GM23338 (cell line): ENCODE measurements at regions not wholly inside any gene's neighbourhood (a gene's known extent, or its start where the extent isn't known, plus 50 kb on each side); places are given as distances from the start of the nearest gene placed in this dataset.

ENCODE experiments used
- ATAC-seq: fragments of 200-7000 bp; cut with Tn5 transposase; 3 replicates; pipeline ENCODE4 v1.9.1; 2020
- DNase-seq: peaks from one replicate; pipeline ENCODE4 v3.0.0-alpha.2; 2015; ENCODE audit warnings: low spot score
- H2AFZ ChIP-seq: fragments of 200-600 bp; sonication (generic); 2 replicates; pipeline ENCODE4 v1.8.0; 2016; ENCODE audit warnings: antibody characterized with exemption, mild to moderate bottlenecking, moderate library complexity
- H3F3A ChIP-seq: fragments of 200-600 bp; sonication (generic); replicated peaks from 2 replicates; pipeline ENCODE4 v1.8.0; 2017; ENCODE audit warnings: antibody characterized with exemption, mixed run types, low read depth
- H3K27ac ChIP-seq: fragments of 200-600 bp; sonication (generic); 2 replicates; pipeline ENCODE4 v1.6.1; 2016; ENCODE audit warnings: low read depth
- H3K27me3 ChIP-seq: fragments of 200-600 bp; sonication (generic); 2 replicates; pipeline ENCODE4 v1.8.0; 2016; ENCODE audit warnings: mild to moderate bottlenecking, mixed run types, moderate library complexity; ENCODE audit not compliant: insufficient read depth
- H3K36me3 ChIP-seq: fragments of 200-600 bp; sonication (generic); 2 replicates; pipeline ENCODE4 v1.8.0; 2016; ENCODE audit warnings: mild to moderate bottlenecking; ENCODE audit not compliant: insufficient read depth
- H3K4me1 ChIP-seq: fragments of 200-600 bp; sonication (generic); 2 replicates; pipeline ENCODE4 v1.8.0; 2016; ENCODE audit warnings: mild to moderate bottlenecking, moderate library complexity; ENCODE audit not compliant: insufficient read depth
- H3K4me2 ChIP-seq: fragments of 200-600 bp; sonication (generic); 2 replicates; pipeline ENCODE4 v1.7.1; 2017; ENCODE audit warnings: mixed run types
- H3K4me3 ChIP-seq: fragments of 200-600 bp; sonication (generic); 2 replicates; pipeline ENCODE4 v1.6.1; 2016; ENCODE audit warnings: mixed run types
- H3K79me2 ChIP-seq: fragments of 200-600 bp; sonication (generic); replicated peaks from 2 replicates; pipeline ENCODE4 v1.8.0; 2017; ENCODE audit warnings: mild to moderate bottlenecking; ENCODE audit not compliant: insufficient read depth
- H3K9me2 ChIP-seq: fragments of 200-600 bp; sonication (generic); 2 replicates; pipeline ENCODE4 v1.8.0; 2017; ENCODE audit not compliant: insufficient read depth
- H4K20me1 ChIP-seq: fragments of 200-600 bp; sonication (generic); replicated peaks from 2 replicates; pipeline ENCODE4 v1.8.0; 2017; ENCODE audit warnings: mild to moderate bottlenecking; ENCODE audit not compliant: insufficient read depth
- H3K27ac Mint-ChIP-seq: 2 replicates; pipeline ENCODE4 v1.8.0; 2020; ENCODE audit warnings: inconsistent platforms, mild to moderate bottlenecking, moderate library complexity, mixed read lengths
- H3K27me3 Mint-ChIP-seq: 3 replicates; pipeline ENCODE4 v1.8.0; 2022; ENCODE audit warnings: low read depth, mild to moderate bottlenecking, moderate library complexity, mixed read lengths, inconsistent platforms; ENCODE audit not compliant: insufficient read depth, poor library complexity
- H3K36me3 Mint-ChIP-seq: 3 replicates; pipeline ENCODE4 v1.8.0; 2021; ENCODE audit warnings: low read depth, mild to moderate bottlenecking, inconsistent platforms, moderate library complexity, mixed read lengths
- H3K4me1 Mint-ChIP-seq: 3 replicates; pipeline ENCODE4 v1.8.0; 2020; ENCODE audit warnings: mild to moderate bottlenecking, inconsistent platforms, mixed read lengths
- H3K4me3 Mint-ChIP-seq: 3 replicates; pipeline ENCODE4 v1.8.0; 2021; ENCODE audit warnings: moderate library complexity, mild to moderate bottlenecking, inconsistent platforms, mixed read lengths
- H3K9me3 Mint-ChIP-seq: 3 replicates; pipeline ENCODE4 v1.8.0; 2020; ENCODE audit warnings: moderate library complexity, mild to moderate bottlenecking, inconsistent platforms, mixed read lengths
- CREB1 ChIP-seq: fragments of 250-450 bp; sonication (Bioruptor Pico); IDR thresholded peaks from 2 replicates; pipeline ENCODE4 v1.5.0; 2020; ENCODE audit warnings: low read depth, mild to moderate bottlenecking, moderate library complexity
- ETS1 ChIP-seq: IDR thresholded peaks from 2 replicates; pipeline ENCODE4 v1.6.1; 2016; ENCODE audit warnings: antibody characterized with exemption
- EZH2 ChIP-seq: fragments of 200-600 bp; sonication (generic); IDR thresholded peaks from one replicate; pipeline ENCODE4 v1.8.0; 2017; ENCODE audit warnings: antibody characterized with exemption, mild to moderate bottlenecking, low read depth; ENCODE audit not compliant: unreplicated experiment
- EZH2phosphoT487 ChIP-seq: fragments of 200-600 bp; sonication (generic); IDR thresholded peaks from one replicate; pipeline ENCODE4 v1.8.1; 2018; ENCODE audit warnings: antibody characterized with exemption; ENCODE audit not compliant: unreplicated experiment
- STAT1 ChIP-seq: IDR thresholded peaks from one replicate; pipeline ENCODE4 v1.6.1; 2016; ENCODE audit warnings: antibody characterized with exemption; ENCODE audit not compliant: unreplicated experiment
- ZNF114 ChIP-seq: fragments of 250-450 bp; sonication (Bioruptor Pico); IDR thresholded peaks from 2 replicates; pipeline ENCODE4 v1.5.0; 2020; ENCODE audit warnings: mild to moderate bottlenecking, moderate library complexity
- ZNF462 ChIP-seq: fragments of 250-450 bp; sonication (Bioruptor Pico); IDR thresholded peaks from 2 replicates; pipeline ENCODE4 v1.5.0; 2020; ENCODE audit warnings: mild to moderate bottlenecking, moderate library complexity

- TF ChIP-seq ZNF462 (CRISPR knock-in tag) = no peak
- TF ChIP-seq STAT1 = no peak
- no peak for TF ChIP-seq EZH2phosphoT487
- TF ChIP-seq CREB1 (CRISPR knock-in tag) = no peak
- TF ChIP-seq ETS1 = no peak
- TF ChIP-seq ZNF114 (CRISPR knock-in tag) = no peak
- TF ChIP-seq EZH2 = no peak
Measured at GRCh38 chr11:110968348-110969062, 256.3 kb upstream of the ARHGAP20 start (continued).

GRCh38 chr11:110966131-110966530, 253.9 kb upstream of the ARHGAP20 start:
- H3K27ac Mint-ChIP-seq = no peak overlapping the region
- H3K27ac ChIP-seq = no peak overlapping the region
- ATAC-seq (no peak), DNase-seq (no peak)
- H3K27me3 ChIP-seq = no peaks in the 10 kb centered on the region
- H3K4me3 ChIP-seq = no peak overlapping the region
- no peak overlapping the region for H3K4me3 Mint-ChIP-seq
- no peaks in the 10 kb centered on the region for H3K4me1 ChIP-seq
- no peaks in the 10 kb centered on the region for H3K36me3 Mint-ChIP-seq
- no peaks in the 10 kb centered on the region for H3F3A ChIP-seq
- no peaks in the 10 kb centered on the region for H3K9me3 Mint-ChIP-seq
- no peak overlapping the region for H3K4me2 ChIP-seq
- no peaks in the 10 kb centered on the region for H3K36me3 ChIP-seq
- H3K9me2 ChIP-seq = peaks cover 8% of the 10 kb centered on the region; the same call in 1 of the 2 replicates
- H3K4me1 Mint-ChIP-seq = no peaks in the 10 kb centered on the region; the same call in 1 of the 3 replicates
- no peaks in the 10 kb centered on the region for H3K79me2 ChIP-seq
- H3K27me3 Mint-ChIP-seq = peaks cover 3% of the 10 kb centered on the region
- no peaks in the 10 kb centered on the region for H4K20me1 ChIP-seq
- no peak overlapping the region for H2AFZ ChIP-seq
- TF ChIP-seq ETS1 = no peak
